ENCODE measurements at regions not wholly inside any gene's neighbourhood (a gene's known extent, or its start where the extent isn't known, plus 50 kb on each side); places are given as distances from the start of the nearest gene placed in this dataset.

DNA sequence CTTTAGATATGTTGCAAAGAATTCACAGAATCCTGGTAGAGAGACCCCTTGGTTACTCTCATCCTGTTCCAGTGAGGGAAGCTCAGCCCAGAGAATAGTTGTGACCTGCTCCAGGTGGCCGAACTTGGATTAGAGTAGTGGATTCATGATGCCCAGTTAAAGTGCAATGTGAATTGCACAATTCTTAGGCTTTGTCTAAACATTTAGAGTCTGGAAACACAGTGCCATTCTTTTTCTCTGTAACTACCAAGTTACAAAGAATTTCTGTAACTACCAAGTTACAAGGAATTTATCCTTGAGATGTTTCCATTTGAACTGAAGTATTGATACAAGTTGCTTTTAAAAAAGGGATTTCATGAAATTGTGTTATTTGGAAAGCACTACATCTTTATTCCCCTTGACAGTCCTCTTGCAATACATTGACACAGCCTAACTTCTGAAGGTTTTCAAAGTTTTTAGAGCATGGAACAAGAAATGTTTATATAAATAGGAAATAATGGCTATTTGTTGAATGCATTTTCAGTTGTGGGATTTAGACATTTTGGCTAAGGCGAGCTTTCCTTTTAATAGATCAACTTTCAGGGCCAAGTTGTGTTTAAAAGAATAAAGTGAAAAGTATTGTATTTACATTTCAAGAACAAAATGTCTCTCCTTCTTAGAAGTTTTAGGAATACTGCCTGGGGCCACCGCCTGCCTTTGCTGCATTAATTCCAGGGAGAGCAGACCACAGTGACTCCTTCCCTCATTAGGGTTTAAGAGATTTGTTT is 315.0 kb downstream of the LPIN1 start:
- no peak overlapping the region for H3K27ac Mint-ChIP-seq (ENCODE audit: unreplicated experiment)
- no peak for DNase-seq
- no peaks in the 10 kb centered on the region for H3K9me3 Mint-ChIP-seq (ENCODE audit: unreplicated experiment)
- H3K36me3 Mint-ChIP-seq (ENCODE audit: unreplicated experiment), result no peaks in the 10 kb centered on the region
- H3K27me3 Mint-ChIP-seq (ENCODE audit: unreplicated experiment), result no peaks in the 10 kb centered on the region
- H3K4me3 Mint-ChIP-seq (ENCODE audit: unreplicated experiment), result no peak overlapping the region
- TF ChIP-seq, protein P1, sequence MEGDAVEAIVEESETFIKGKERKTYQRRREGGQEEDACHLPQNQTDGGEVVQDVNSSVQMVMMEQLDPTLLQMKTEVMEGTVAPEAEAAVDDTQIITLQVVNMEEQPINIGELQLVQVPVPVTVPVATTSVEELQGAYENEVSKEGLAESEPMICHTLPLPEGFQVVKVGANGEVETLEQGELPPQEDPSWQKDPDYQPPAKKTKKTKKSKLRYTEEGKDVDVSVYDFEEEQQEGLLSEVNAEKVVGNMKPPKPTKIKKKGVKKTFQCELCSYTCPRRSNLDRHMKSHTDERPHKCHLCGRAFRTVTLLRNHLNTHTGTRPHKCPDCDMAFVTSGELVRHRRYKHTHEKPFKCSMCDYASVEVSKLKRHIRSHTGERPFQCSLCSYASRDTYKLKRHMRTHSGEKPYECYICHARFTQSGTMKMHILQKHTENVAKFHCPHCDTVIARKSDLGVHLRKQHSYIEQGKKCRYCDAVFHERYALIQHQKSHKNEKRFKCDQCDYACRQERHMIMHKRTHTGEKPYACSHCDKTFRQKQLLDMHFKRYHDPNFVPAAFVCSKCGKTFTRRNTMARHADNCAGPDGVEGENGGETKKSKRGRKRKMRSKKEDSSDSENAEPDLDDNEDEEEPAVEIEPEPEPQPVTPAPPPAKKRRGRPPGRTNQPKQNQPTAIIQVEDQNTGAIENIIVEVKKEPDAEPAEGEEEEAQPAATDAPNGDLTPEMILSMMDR (IDR thresholded peaks at IDR 0.05; ENCODE audit: partially characterized antibody, unreplicated experiment), result no peak
- H3K4me1 Mint-ChIP-seq (ENCODE audit: low read depth, unreplicated experiment), result no peaks in the 10 kb centered on the region

DNA sequence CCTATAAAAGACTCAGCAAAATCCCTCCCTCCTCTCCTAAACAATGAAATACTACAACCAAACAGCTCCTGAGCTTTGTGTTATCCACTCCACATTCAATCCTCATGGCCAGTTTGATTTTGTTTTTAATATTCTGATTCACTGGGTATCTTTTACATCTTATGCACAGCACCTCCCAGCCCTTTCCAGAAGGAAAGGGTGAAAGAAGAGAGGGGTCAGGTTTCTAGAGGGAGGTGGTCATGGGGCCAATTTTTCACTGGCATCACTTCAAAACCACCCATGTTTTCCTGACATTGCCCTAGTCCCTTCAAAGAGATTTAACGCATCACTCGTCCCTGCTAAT is 315.6 kb downstream of the LPIN1 start:
- H3K9me3 Mint-ChIP-seq (ENCODE audit: unreplicated experiment), result no peaks in the 10 kb centered on the region
- H3K4me3 Mint-ChIP-seq (ENCODE audit: unreplicated experiment), result no peak overlapping the region
- no peak overlapping the region for H3K27ac Mint-ChIP-seq (ENCODE audit: unreplicated experiment)
- no peaks in the 10 kb centered on the region for H3K27me3 Mint-ChIP-seq (ENCODE audit: unreplicated experiment)
- no peaks in the 10 kb centered on the region for H3K36me3 Mint-ChIP-seq (ENCODE audit: unreplicated experiment)
- TF ChIP-seq, protein P1 (IDR thresholded peaks at IDR 0.05; ENCODE audit: partially characterized antibody, unreplicated experiment), result no peak
- no peaks in the 10 kb centered on the region for H3K4me1 Mint-ChIP-seq (ENCODE audit: low read depth, unreplicated experiment)
- no peak for DNase-seq

DNA sequence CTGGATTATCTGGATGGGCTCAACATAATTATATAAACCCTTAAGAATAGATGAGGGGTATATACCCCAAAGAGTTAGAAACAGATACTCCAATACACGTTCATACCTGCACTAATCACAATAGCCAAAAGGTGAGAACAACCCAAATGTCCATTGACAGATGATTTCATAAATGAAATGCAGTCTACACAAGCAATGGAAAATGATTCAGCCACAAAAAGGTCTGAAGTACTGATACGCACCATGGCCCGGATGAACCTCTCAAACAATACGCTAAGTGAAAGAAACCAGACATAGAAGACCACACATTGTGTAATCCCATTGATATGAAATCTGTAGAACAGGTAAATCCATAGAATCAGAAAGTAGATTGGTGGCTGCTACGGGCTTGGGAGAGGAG is 316.8 kb downstream of the LPIN1 start:
- Mint-ChIP-seq H3K36me3 (ENCODE audit: unreplicated experiment) (no peaks in the 10 kb centered on the region), H3K4me3 (ENCODE audit: unreplicated experiment) (no peak overlapping the region), H3K9me3 (ENCODE audit: unreplicated experiment) (no peaks in the 10 kb centered on the region), H3K4me1 (ENCODE audit: low read depth, unreplicated experiment) (no peaks in the 10 kb centered on the region), H3K27me3 (ENCODE audit: unreplicated experiment) (no peaks in the 10 kb centered on the region), H3K27ac (ENCODE audit: unreplicated experiment) (no peak overlapping the region)
- TF ChIP-seq, protein P1 (IDR thresholded peaks at IDR 0.05; ENCODE audit: partially characterized antibody, unreplicated experiment), result no peak
- DNase-seq, result no peak

GRCh38 chr2:12064153-12064552 is 317.7 kb downstream of the LPIN1 start:
- H3K4me3 Mint-ChIP-seq (ENCODE audit: unreplicated experiment), result no peak overlapping the region
- H3K27me3 Mint-ChIP-seq (ENCODE audit: unreplicated experiment), result no peaks in the 10 kb centered on the region
- TF ChIP-seq, protein P1 (IDR thresholded peaks at IDR 0.05; ENCODE audit: partially characterized antibody, unreplicated experiment), result no peak
- H3K9me3 Mint-ChIP-seq (ENCODE audit: unreplicated experiment), result peaks cover 1% of the 10 kb centered on the region
- H3K36me3 Mint-ChIP-seq (ENCODE audit: unreplicated experiment), result no peaks in the 10 kb centered on the region
- no peak for DNase-seq
- no peak overlapping the region for H3K27ac Mint-ChIP-seq (ENCODE audit: unreplicated experiment)
- H3K4me1 Mint-ChIP-seq (ENCODE audit: low read depth, unreplicated experiment), result no peaks in the 10 kb centered on the region

- H3K27ac Mint-ChIP-seq (ENCODE audit: unreplicated experiment), result no peak overlapping the region
- no peak overlapping the region for H3K4me3 Mint-ChIP-seq (ENCODE audit: unreplicated experiment)
- no peaks in the 10 kb centered on the region for H3K27me3 Mint-ChIP-seq (ENCODE audit: unreplicated experiment)
- no peaks in the 10 kb centered on the region for H3K36me3 Mint-ChIP-seq (ENCODE audit: unreplicated experiment)
- no peak for DNase-seq
- H3K9me3 Mint-ChIP-seq (ENCODE audit: unreplicated experiment), result peaks cover 1% of the 10 kb centered on the region
- H3K4me1 Mint-ChIP-seq (ENCODE audit: low read depth, unreplicated experiment), result no peaks in the 10 kb centered on the region
- TF ChIP-seq, protein P1 (IDR thresholded peaks at IDR 0.05; ENCODE audit: partially characterized antibody, unreplicated experiment), result no peak
Observed at GRCh38 chr2:12066116-12066515, 319.7 kb downstream of the LPIN1 start.
